ENCODE measurements at regions not wholly inside any gene's neighbourhood (a gene's known extent, or its start where the extent isn't known, plus 50 kb on each side); places are given as distances from the start of the nearest gene placed in this dataset.

DNA sequence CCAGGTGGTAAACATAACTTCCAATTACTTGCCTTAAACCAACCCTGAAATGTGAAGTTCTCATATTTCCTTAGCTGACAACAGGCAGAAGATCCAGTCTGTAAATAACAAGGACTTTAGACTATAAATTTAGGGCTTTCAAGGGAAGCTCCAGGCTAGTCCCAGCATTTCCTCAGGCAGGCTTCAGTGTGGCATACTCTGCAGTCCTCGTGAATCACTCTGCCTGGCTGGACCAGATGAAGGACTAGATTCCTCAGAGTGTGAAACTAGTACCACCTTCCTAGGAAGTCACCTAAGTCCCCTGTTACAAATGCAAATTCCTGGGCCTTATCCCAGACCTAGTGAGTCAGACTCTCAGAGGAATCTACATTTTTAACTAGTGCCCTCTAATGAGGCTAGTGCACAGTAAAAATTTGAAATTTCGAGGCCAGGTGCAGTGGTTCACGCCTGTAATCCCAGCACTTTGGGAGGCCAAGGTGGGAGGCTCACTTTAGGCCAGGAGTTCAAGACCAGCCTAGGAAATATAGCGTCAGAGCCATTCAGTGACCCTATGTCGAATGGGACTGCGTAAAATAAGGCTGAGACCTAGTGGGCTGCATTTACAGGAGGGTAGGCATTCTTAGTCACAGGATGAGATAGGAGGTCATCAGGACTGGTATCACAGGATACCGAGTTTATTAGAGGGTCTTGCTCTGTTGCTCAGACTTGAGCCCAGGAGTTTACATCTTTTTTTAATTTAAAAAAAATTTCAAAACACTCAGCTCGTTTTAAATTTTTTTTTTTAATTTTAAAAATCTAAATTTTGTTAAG is 279.6 kb upstream of the JARID2 start:
- no peak for DNase-seq (ENCODE audit: low spot score)

DNA sequence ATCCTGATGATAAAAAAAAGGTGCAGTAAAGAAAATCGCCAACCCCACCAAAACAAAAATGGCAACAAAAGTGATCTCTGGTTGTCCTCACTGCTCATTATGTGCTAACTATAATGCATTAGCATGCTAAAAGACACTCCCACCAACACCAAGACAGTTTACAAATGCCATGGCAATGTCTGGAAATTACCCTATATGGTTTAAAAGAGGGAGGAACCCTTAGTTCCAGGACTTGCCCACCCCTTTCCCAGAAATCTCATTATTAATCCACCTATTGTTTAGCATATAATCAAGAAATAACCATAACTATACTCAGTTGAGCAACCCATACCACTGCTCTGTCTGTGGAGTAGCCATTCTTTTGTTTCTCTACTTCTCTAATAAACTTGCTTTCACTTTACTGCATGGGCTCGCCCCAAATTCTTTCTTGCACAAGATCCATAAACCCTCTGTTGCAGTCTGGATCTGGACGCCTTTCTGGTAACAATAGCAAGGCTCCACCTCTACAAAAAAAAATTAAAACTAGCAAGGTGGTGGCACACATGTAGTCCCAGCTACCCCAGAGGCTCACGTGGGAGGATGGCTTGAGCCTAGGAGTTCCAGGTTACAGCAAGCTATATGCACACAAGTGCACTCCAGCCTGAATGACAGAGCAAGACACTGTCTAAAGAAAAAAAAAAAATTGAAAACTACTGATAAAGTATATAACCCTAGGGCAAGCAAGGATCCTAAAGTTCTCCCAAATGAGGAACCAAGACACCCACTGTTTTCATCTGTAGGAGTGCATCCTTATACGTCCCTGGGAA is 278.8 kb upstream of the JARID2 start:
- ATAC-seq (no peak), DNase-seq (ENCODE audit: low spot score) (no peak)

More for the DNA sequence above, 279.6 kb upstream of the JARID2 start:
- ATAC-seq = no peak

DNA sequence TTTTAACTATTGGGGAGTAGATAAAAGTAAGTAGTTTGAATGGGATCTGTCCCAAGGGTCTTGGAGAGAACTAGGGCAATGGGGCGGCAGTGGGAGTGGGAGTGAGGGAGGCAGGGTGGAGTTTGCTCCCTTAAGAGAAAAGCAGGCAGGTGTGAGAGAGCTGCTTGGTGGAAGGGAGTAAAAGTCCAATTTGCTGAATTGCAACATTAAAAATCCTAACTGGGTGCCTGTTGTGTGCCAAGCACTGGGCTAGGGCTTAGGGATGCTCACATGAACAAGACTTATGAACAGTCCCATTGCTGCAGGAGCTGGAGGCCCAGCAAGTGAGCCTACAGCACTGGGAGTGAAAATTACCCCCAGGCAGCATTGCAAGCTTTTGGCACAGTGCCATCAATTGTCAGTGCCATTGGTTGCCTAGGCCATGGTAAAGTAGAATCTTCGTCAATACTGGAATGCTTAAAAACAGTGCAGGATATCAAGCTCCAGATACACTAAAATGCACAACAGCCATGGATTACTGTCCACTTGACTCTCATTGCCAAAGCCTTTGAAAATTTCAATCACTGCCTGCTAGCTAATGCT is 277.7 kb upstream of the JARID2 start:
- ATAC-seq (peak; percentile 98), DNase-seq (ENCODE audit: low spot score) (peak; percentile 54)

DNA sequence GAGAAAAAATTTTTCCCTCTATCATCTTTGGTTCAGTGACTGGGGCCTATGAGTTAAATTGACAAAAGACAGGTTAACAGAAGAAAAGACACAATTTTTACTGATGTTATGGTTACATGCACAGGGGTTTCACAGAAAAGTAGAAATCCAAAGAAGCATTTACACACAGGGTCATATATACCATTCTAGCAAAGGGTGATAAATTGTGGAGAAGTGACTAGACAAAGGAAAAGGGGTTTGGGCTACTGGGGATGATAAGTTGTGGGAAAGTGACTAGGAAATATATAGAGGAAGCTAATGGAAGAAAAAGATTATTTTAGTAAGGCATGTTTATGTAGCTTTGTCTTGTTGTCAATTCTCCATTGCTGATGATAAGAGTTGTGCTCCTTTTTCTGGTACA is 276.7 kb upstream of the JARID2 start:
- no peak for DNase-seq (ENCODE audit: low spot score)
- no peak for ATAC-seq

DNA sequence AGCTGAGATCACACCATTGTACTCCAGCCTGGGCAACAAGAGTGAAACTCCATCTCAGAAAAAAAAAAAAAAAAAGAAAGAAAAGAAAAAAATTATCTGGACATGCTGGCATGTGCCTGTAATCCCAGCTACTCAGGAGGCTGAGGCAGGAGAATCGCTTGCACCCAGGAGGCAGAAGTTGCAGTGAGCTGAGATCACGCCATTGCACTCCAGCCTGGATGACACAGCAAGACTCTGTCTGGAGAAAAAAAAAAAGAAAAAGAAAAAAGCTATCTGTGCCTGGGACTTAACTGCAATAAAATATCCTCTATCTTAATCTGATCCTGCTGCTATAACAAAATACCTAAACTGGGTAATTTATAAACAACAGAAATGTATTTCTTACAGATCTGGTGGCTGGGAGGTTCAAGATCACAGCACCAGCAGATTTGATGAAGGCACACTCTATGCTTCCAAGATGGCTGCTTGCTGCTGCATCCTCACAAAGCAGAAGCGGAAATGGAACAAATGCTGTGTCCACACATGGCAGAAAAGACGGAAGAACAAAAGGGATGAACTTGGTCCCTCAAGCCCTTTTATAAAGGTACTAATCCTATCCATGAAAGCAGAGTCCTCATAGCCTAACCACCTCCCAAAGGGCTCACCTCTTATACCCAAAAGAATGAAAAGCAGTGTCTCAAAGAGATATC is 273.3 kb upstream of the JARID2 start:
- no peak for DNase-seq (ENCODE audit: low spot score)
- no peak for ATAC-seq

DNA sequence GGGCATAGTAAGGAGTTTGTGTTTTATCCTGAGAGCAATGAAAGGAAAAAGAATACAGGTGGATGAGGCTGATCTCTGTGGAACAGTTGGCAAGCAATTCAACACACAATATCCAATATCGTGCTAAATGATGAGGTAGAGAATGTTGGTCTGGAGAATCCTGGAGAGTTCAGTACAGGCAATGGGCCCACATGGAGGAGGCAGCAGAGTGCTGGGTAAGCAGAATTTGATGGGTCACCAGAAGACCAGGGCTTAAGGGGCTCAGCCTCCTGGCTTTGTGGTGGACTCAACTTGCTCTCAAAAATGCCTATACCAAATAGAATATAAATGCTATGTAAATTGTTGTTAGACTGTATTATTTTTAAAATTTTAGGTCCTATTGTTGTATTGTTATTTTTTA is 271.5 kb upstream of the JARID2 start:
- DNase-seq (ENCODE audit: low spot score) (no peak), ATAC-seq (no peak)

DNA sequence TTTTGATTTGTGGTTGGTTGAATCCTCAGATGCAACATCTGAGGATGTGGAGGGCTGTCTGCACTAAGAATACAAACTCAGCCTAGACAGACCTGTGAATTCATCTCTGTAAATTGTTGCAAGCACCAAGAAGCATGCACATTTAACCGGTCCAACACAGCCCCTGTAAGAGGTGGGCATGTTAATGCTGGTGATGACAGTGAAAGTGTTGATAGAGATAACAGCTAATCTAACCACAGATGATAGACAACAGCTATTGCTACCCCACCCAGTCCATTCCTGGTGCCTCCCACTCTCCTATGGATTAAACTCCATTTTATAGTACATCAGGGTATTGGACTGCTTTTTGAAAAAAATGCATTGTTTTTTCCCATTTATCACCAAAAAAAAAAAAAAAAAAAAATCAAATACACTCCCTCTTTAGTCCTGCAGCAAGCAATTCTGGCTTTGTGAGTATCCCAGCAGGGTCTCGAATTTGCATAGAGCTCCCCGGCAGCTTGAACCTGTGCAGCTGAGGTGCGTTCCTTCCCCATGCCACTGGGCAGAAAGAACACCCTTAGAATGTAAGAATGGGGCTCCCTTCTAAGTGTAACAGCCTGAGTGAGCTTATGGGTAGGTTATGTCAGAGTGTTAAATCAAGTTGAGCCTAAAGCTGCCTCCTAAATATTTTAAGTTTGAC is 270.9 kb upstream of the JARID2 start:
- no peak for ATAC-seq
- DNase-seq (ENCODE audit: low spot score) = no peak

DNA sequence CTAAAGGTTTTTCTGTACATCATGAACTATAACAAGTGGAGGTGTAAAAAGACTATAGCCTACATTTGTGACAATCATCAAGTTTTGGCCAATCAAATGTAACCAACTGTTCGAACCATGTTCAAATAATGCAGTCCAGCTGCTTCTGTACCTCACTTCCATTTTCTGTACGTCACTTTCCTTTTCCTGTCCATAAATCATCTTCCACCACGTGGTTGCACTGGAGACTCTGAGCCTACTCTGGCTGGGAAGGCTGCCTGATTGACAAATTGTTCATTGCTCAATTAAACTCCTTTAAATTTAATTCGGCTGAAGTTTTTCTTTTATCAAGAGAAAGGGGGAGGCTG is 270.4 kb upstream of the JARID2 start:
- no peak for DNase-seq (ENCODE audit: low spot score)
- no peak for ATAC-seq

DNA sequence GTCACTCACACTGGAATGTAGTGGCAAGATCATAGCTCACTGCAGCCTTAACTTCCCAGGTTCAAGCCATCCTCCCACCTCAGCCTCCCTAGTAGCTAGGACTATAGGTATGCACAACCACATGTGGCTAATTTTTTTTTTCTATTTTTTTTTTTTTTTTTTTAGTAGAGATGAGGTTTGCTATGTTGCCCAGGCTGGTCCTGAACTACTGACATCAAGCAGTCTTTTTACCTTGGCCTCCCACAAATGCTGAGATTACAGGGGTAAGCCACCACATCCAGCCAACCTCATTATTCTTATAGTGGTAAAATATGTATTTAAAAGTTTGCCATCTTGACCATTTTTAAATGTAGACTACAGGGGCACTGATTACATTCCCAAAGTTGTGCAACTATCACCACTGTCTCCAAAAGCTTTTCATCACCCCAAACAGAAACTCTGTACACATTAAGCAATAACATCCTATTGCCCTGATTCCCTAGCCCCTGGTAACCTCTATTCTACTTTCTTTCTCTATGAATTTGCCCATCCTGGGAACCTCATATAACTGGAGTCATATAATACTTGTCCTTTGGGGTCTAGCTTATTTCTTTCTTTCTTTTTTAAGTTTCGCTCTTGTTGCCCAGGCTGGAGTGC is 268.0 kb upstream of the JARID2 start:
- ATAC-seq (peak; percentile 90), DNase-seq (ENCODE audit: low spot score) (no peak)

DNA sequence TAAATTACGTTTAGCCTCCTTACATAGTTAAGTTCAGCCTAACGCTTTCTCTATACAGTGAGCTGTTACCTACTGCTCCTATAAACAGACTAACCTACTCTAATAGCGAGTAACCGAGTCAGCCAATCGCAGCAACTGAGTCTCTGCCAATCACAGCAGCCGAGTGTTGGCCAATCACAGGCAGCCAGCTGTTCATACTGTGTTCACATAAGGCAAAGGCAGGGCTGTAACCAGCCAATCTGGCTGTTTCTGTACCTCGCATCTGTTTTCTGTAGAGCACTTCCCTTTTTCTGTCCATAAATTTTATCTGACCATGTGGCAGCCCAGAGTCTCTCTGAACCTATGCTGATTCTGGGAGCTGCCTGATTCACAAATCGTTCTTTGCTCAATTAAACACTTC is 263.9 kb upstream of the JARID2 start:
- no peak for ATAC-seq
- DNase-seq (ENCODE audit: low spot score) = no peak

DNA sequence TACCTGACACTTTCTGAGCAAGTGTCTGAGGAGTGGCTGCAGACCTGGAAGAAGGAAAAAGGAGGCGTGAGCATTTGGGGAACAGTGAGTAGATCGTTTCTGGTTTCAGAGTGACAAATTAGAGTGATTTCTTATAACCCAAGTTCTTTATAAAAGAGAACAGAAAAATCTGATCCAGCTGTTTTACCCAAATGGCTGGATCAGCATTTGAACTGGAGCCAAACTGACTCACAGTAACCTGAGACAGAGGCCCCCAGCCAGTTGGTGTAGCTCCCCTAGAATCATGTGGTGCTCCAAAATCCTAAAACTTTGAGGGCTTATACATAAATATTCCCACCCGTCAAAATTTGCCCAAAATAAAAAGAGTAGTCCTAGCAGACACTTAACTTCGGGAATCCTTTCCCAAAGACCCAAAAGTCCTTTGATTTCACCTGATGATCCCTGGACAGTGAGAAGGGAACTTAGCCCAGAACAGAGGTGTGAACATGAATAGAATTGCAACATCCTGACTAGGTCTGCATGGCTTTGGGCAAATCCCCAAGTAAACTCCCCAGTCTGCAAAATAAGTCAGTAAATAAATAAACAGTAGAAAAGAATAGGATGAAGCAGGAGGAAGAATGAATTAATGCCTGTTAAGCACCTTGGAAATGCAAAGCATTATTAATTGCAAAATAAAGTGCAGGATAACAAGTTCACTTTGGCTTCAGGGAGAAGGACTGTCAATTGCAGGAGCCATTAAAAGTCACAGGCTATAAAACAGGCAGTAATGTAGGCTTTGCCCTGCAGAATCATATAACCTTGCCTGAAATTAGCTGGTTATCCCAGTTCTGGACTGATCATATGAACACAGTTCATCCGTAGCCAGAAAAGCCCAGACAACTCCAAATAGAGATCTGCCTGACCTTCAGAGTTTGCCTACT is 262.0 kb upstream of the JARID2 start:
- ATAC-seq (peak; percentile 68), DNase-seq (ENCODE audit: low spot score) (no peak)

DNA sequence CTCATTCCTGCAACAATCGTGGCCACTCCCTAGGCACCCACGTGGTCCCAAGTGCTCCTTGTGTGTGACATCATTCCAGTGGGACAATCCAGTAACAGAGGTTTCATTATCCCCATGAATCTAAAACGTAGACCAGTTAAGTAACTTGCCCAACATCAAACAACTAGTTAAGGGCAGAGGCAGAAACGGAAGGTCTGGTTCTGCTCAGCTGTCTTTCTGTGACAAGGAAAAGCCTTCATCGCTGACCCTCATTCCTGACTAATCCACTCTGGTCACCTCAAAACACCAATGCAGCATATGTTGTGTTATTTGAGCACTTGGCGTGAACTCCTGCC is 261.4 kb upstream of the JARID2 start:
- DNase-seq (ENCODE audit: low spot score) (no peak), ATAC-seq (no peak)

DNA sequence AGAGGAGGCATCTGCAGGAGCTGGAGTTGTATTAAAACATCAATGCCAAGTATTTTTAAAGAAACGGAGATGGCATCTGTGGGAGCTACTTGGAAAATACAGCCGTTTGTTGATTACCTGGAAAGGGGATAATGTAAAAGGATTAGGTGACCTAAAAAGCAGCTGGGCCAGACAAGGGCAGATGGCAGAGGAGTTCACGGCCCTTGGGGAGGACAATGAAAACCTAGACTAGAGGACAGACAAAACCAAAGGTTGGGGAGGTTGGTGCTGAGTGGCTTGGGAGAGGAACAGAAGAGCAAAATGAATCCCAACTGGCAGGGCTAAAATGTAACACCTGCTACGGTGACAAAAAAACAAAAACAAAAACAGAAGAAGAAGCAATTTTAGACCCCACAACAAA is 260.5 kb upstream of the JARID2 start:
- no peak for ATAC-seq
- no peak for DNase-seq (ENCODE audit: low spot score)

DNA sequence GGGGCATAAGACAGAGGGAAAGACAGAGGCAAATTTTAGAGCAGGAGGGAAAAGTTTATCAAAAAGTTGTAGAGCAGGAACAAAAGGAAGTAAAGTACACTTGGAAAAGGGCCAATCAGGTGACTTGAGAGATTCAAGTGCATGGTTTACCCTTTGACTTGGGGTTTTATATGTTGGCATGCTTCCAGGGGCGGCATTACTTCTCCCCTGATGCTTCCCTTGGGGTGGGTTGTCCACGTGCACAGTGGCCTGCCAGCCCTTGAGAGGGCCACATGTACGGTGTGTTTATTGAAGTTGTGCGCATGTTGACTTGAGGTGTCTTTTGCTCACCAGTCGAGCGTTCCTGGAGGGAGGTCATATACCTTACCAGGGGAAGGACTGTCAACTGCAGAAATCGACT is 259.5 kb upstream of the JARID2 start:
- DNase-seq (ENCODE audit: low spot score) = no peak

DNA sequence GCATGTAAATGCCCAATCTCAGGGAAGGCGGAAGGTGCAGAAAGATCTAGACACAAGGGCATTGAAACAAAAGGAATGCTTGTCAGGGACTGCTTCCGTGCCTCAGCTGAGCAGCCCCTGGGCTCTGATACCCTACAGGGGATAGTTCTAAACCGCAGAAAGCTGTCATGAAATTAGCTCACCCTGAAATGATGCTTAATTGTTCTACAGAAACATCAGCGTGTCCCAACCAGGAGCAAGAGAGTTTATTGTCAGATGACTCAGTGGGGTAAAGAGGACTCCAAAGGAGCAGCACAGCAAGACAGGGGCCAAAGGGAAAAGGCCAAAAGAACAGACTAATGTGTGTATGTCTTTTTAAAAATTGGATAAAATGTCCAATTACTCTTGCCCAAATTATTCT is 258.4 kb upstream of the JARID2 start:
- no peak for DNase-seq (ENCODE audit: low spot score)
- no peak for ATAC-seq

More for the DNA sequence above, 259.5 kb upstream of the JARID2 start:
- no peak for ATAC-seq

DNA sequence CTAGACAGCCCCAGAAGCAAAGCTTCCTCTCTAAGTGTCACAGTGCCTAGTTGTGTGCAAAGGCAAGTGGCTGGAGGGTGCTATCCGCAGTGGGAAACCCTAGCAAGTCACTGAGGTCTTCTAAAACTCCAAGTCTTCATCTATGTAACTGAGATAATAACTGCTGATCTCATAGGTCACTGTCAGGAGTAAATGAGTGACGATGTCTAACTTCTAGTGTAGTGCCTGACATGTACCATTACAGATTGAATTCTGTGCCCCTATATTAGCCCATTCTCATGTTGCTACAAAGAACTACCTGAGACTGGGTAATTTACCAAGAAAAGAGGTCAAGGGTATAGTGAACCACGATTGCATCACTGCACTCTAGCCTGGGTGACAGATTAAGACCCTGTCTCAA is 253.5 kb upstream of the JARID2 start:
- no peak for DNase-seq (ENCODE audit: low spot score)

DNA sequence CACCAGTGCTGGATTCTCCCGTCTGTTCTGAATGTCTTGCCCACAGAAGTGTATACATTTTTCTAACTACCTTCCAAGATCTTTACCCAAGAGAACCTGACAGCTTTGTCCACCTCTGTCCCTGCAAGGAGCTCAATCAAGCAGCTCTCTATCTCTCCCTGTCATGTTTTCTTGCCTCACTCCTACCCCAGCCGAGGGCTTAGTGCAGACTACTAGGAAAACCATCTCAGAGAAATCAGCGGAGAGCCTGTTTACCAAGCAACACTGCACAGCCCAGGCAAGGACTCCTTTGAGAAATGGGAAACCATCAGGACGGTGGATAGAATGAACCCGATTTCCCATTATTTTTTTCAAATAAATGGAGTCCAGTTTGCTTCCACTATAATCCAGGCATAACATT is 250.7 kb upstream of the JARID2 start:
- DNase-seq (ENCODE audit: low spot score) = no peak
- no peak for ATAC-seq

More for the DNA sequence above, 253.5 kb upstream of the JARID2 start:
- ATAC-seq = no peak

DNA sequence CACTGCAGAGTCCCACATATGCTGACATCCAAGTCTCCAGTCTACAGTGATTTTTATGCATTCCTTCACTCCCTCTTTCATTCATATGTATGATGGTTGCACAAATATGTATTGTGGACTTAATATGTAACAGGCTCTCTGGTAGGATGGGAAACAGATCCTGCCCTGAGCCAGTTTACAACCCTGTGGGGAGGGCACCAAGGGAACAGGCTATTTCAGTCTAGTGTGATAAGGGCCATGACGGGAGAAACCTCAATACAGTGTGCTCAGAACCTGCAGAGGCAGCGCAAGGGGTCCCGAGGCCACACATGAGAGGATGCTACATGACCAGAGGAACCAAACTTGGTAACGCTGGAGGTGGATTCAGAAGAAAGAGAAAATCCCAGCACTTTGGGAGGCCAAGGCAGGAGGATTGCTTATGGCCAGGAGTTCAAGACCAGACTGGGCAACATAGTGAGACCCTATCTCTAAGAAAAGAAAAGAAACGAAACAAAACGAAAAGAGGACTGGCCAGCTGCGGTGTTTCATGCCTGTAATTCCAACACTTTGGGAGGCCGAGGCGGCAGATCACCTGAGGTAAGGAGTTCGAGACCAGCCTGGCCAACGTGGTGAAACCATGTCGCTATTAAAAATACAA is 249.8 kb upstream of the JARID2 start:
- ATAC-seq (no peak), DNase-seq (ENCODE audit: low spot score) (no peak)

DNA sequence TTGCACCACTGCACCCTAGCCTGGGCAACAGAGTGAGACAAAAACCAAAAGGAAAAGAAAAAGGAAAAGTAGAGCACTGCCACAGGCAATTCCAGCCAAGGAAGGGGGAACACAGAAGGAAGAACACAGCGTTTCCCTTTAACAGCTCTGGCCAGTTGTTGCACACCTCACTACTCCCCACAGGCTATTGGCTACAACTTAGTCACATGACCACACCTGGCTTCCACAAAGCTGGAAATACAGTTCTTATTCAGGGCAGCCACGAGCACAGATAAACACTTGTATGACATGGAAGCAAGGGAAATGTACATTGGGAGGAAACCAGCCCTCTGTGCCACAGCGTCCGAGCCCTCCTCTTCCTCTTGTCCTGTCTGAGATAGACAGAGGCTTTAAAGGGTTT is 249.0 kb upstream of the JARID2 start:
- no peak for ATAC-seq

More for the DNA sequence above, 249.0 kb upstream of the JARID2 start:
- no peak for DNase-seq (ENCODE audit: low spot score)
